GM12872 (cell line): ENCODE measurements at regions not wholly inside any gene's neighbourhood (a gene's known extent, or its start where the extent isn't known, plus 50 kb on each side); places are given as distances from the start of the nearest gene placed in this dataset.

Experiments used
- TF ChIP-seq, protein P1 (sequence below): IDR thresholded peaks from 3 replicates; pipeline ENCODE4 v1.5.1; 2011; ENCODE audit warnings: low read depth, mild to moderate bottlenecking, low read length, moderate library complexity; ENCODE audit not compliant: insufficient read depth

DNA sequence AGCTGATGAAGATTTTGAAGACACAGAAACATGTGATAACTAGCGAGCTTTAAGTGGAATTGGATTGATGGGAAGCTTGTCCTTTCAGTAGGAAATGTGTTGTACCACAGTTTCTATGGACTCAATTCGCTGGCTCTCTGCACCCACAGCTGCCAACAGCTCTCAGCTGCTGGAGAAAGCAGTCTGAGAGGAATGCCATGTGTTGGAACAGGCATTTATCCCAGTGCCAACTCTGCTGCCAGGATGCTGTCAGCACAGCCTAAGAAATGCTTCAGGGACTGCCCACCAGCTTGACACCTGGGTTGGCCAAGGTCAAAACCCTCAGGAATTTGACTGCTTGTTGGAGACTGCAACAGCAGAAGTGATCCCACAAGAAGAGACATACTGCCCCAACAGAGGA is 193.0 kb upstream of the THSD7B start:
- TF ChIP-seq, protein P1, sequence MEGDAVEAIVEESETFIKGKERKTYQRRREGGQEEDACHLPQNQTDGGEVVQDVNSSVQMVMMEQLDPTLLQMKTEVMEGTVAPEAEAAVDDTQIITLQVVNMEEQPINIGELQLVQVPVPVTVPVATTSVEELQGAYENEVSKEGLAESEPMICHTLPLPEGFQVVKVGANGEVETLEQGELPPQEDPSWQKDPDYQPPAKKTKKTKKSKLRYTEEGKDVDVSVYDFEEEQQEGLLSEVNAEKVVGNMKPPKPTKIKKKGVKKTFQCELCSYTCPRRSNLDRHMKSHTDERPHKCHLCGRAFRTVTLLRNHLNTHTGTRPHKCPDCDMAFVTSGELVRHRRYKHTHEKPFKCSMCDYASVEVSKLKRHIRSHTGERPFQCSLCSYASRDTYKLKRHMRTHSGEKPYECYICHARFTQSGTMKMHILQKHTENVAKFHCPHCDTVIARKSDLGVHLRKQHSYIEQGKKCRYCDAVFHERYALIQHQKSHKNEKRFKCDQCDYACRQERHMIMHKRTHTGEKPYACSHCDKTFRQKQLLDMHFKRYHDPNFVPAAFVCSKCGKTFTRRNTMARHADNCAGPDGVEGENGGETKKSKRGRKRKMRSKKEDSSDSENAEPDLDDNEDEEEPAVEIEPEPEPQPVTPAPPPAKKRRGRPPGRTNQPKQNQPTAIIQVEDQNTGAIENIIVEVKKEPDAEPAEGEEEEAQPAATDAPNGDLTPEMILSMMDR = no peak

DNA sequence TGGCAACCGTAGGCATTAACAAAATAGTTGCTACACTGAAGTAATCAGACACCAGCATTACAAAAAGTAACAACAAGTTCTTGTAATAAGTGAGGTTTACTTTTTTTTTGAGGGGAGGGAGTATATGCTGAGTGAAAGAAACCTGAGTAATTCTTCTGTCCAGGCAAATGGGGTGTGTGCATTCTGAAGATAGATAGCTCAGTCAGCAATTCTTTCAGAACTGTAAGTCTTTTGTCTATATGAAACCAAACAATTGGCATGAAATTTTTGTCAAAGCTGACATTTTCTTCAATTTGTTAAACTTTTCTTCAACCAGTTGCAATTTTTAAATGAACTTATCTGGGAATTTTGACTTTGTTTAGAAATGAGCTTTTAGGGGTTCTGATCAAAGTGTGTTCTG is 208.1 kb upstream of the THSD7B start:
- TF ChIP-seq, protein P1 = no peak

DNA sequence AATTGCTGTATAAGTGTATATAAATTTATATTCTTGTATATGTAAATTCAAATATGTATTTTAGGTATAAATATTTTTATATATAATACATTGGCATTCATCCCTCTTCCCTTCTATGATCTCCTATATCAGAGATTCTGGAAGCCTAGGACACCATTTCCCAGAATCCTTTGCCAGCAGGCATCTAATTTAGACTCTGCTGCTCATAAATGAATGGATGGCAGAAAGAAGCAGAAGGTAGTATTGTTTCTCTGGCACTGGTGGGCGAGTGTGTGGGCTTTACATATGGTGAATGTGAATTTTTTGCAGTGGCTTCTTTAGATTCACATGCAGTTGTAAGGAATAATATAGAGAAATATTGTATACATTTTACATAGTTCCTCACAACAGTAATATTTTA is 215.2 kb upstream of the THSD7B start:
- TF ChIP-seq, protein P1 = no peak

DNA sequence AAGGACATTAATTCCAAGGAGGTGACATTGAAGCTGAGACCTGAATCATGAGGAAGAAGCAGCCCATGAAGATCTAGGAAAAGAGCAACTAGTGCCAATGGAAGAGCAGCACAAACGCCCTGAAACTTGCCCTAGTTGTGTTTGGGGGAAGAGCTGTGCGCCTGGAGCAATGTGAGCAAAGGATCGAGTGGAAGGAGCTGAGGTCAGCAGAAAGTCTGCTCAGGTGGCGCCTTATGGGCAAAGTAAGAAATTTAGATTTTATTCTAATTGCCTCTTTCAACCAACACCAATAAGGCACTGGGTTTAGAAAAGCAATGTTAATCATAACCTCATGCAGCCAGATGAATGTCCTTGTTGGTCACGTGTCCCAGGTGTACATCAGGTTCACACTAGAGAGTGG is 226.0 kb upstream of the THSD7B start:
- TF ChIP-seq, protein P1 = no peak

DNA sequence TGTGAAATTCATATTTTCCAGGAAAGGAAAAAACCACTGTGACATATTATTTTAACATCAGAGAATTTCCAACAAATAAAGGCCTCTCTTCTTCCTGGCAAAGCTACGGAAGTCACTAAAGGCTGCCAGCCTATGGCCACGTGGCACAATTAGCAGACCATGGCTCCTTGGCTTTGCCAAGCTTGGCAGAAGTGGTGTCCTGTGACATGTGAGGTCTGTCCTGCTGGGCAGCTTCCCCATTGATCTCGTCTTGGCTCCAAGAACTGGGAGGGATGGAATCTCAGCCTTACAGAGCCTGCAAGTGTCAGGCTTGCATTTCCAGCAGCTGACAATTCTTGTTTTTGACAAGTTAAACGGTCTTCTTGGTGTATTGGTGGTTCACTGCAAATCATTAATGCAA is 226.9 kb upstream of the THSD7B start:
- TF ChIP-seq, protein P1 = no peak

DNA sequence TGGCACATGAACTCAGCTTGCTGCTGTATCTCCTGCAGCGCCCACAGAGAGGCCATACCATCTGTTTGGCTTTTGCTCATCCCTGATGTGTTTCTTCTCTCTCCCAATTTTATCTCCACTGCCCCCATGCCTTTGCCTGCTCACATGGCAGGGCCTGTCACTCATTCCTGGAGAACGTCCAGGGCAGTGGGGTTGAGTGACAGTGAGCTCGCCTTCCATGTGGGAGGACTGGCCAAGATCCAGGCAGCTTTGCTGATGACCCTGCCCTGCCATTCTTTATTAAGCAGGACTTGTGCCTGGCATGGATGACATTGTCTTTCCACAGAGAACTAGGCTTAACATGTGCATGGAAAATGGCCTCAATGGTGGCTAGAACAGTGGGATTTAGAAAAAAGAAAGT is 230.5 kb upstream of the THSD7B start:
- TF ChIP-seq, protein P1 = no peak

DNA sequence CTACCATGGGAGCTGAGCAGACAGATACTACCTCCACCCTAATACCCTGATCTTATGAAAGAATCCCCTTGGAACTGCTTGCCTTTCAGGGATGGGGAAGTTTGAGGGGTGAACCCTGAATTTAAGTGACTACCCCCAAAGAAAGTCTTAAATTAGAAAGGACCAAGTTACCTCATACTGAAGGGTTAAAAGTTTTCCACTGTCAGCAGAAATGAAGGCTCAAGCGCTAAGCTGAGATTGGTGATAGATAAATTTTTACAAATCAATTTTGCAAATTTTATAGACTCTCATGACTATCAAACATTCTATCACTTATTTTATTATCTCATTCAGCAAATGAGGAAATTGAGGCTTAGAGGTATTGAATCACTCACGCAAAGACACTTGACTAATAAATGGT is 233.2 kb upstream of the THSD7B start:
- TF ChIP-seq, protein P1 = no peak

DNA sequence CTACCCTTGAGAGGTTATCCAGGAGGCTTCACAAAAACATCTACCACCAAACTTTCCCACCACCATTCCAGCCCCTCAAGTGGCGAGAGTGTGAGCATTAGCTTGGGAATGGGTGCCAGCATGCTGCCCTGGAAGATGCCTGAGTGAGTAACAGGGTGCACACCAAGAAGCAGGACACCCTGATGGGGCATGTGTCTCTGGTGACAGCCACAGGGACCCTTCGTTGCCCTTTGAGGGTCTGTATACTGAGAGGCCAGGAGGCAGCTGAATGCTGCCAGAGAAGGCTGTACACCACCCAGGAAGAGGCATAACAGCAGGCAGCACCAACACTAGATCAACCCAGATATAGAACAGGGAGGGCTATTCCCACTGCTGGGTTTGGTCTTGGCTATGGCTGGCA is 233.6 kb upstream of the THSD7B start:
- TF ChIP-seq, protein P1 = no peak
